ENCODE measurements at regions not wholly inside any gene's neighbourhood (a gene's known extent, or its start where the extent isn't known, plus 50 kb on each side); places are given as distances from the start of the nearest gene placed in this dataset.

- DNase-seq (ENCODE audit: low spot score): no peak
These were observed 215.1 kb upstream of the ADARB2 start for GRCh38 chr10:1952126-1953095.

GRCh38 chr10:1950803-1951495 is 213.6 kb upstream of the ADARB2 start:
- no peak for DNase-seq (ENCODE audit: low spot score)

GRCh38 chr10:1947464-1948003 is 210.2 kb upstream of the ADARB2 start:
- DNase-seq (ENCODE audit: low spot score): no peak

- DNase-seq (ENCODE audit: low spot score): no peak
These were observed 207.2 kb upstream of the ADARB2 start for GRCh38 chr10:1944487-1944886.

- DNase-seq (ENCODE audit: low spot score): no peak
These were observed 205.2 kb upstream of the ADARB2 start for GRCh38 chr10:1942478-1942877.

- DNase-seq (ENCODE audit: low spot score): no peak
These were observed 201.7 kb upstream of the ADARB2 start for GRCh38 chr10:1939016-1939415.

GRCh38 chr10:1938317-1938716 is 201.0 kb upstream of the ADARB2 start:
- DNase-seq (ENCODE audit: low spot score): no peak

GRCh38 chr10:1935912-1936311 is 198.6 kb upstream of the ADARB2 start:
- no peak for DNase-seq (ENCODE audit: low spot score)

- DNase-seq (ENCODE audit: low spot score): no peak
These were observed 195.9 kb upstream of the ADARB2 start for GRCh38 chr10:1933215-1933614.

- no peak for DNase-seq (ENCODE audit: low spot score)
These were observed 195.4 kb upstream of the ADARB2 start for GRCh38 chr10:1932692-1933094.

GRCh38 chr10:1928606-1929005 is 191.3 kb upstream of the ADARB2 start:
- DNase-seq (ENCODE audit: low spot score): no peak

GRCh38 chr10:1923998-1924397 is 186.7 kb upstream of the ADARB2 start:
- DNase-seq (ENCODE audit: low spot score): no peak

- no peak for DNase-seq (ENCODE audit: low spot score)
These were observed 186.3 kb upstream of the ADARB2 start for GRCh38 chr10:1923586-1923985.

- no peak for DNase-seq (ENCODE audit: low spot score)
These were observed 183.6 kb upstream of the ADARB2 start for GRCh38 chr10:1920941-1921340.

GRCh38 chr10:1920127-1920526 is 182.8 kb upstream of the ADARB2 start:
- no peak for DNase-seq (ENCODE audit: low spot score)

GRCh38 chr10:1911771-1912170 is 174.4 kb upstream of the ADARB2 start:
- no peak for DNase-seq (ENCODE audit: low spot score)

GRCh38 chr10:1903982-1904381 is 166.7 kb upstream of the ADARB2 start:
- DNase-seq (ENCODE audit: low spot score): no peak

GRCh38 chr10:1896153-1896552 is 158.8 kb upstream of the ADARB2 start:
- no peak for DNase-seq (ENCODE audit: low spot score)

GRCh38 chr10:1895691-1896090 is 158.4 kb upstream of the ADARB2 start:
- no peak for DNase-seq (ENCODE audit: low spot score)

- no peak for DNase-seq (ENCODE audit: low spot score)
These were observed 157.6 kb upstream of the ADARB2 start for GRCh38 chr10:1894912-1895311.

- no peak for DNase-seq (ENCODE audit: low spot score)
These were observed 156.6 kb upstream of the ADARB2 start for GRCh38 chr10:1893941-1894340.

- no peak for DNase-seq (ENCODE audit: low spot score)
These were observed 148.7 kb upstream of the ADARB2 start for GRCh38 chr10:1886039-1886438.

- DNase-seq (ENCODE audit: low spot score): no peak
These were observed 145.4 kb upstream of the ADARB2 start for GRCh38 chr10:1882728-1883127.
